K562 (cell line): ENCODE measurements at regions not wholly inside any gene's neighbourhood (a gene's known extent, or its start where the extent isn't known, plus 50 kb on each side); places are given as distances from the start of the nearest gene placed in this dataset.

ENCODE experiments used
- ATAC-seq: fragments of 200-7000 bp; cut with Tn5 transposase; 3 replicates; pipeline ENCODE4 v1.9.1; 2020; ENCODE audit warnings: moderate library complexity
- BruUV-seq: library from RNA; stranded (reverse); fragments of 400-500 nt; replicated peaks from 2 replicates; lab custom pipeline; 2021; lab: Mats Ljungman, UMichigan
- CTCF ChIA-PET: fragments of 300-600 bp; formaldehyde crosslinking; extraction: SDS; loops from one replicate; lab custom pipeline; 2021; ENCODE audit warnings: low intra/inter-chr PET ratio; lab: Yijun Ruan, JAX
- POLR2A ChIA-PET: fragments of 300-600, 350-650 bp; sonication (Branson Sonifier 250); formaldehyde crosslinking; extraction: SDS; loops from one replicate; lab custom pipeline; 2021; ENCODE audit warnings: antibody characterized with exemption, inconsistent platforms; lab: Yijun Ruan, JAX
- DNase-seq, 4 experiments: peaks; one replicate each; pipeline versions ENCODE4 v3.0.0 to v3.0.0-alpha.2; 2011 to 2018; ENCODE audit warnings: low spot score in 3 of 4, mixed read lengths in 3 of 4; ENCODE audit errors: extremely low read depth in 1 of 4
- FAIRE-seq: peaks from 2 replicates; lab custom pipeline; 2011; peaks lifted over from hg19 to GRCh38; lab: Jason Lieb, UNC
- H2AFZ ChIP-seq: 2 replicates; pipeline ENCODE4 v1.6.0; 2011; ENCODE audit warnings: low read depth, low read length, control low read depth, inconsistent platforms
- H3K27ac ChIP-seq: fragments of 200-600 bp; 3 replicates; pipeline ENCODE4 v1.8.0; 2011; ENCODE audit warnings: low read depth, mild to moderate bottlenecking, control low read depth, inconsistent platforms, low read length, moderate library complexity, mixed read lengths; ENCODE audit errors: extremely low read depth
- H3K27me3 ChIP-seq, 2 experiments: fragments of 300-600 bp in 1 of 2; 2 replicates in 1 of 2; 3 replicates in 1 of 2; pipeline versions ENCODE4 v1.6.0 to v1.8.0; 2011; ENCODE audit warnings: inconsistent platforms in 2 of 2, low read length in 2 of 2, mild to moderate bottlenecking in 1 of 2, mixed read lengths in 1 of 2, moderate library complexity in 1 of 2; ENCODE audit not compliant: control insufficient read depth in 2 of 2, insufficient read depth in 2 of 2
- H3K36me3 ChIP-seq: fragments of 300-600 bp; 3 replicates; pipeline ENCODE4 v1.8.0; 2011; ENCODE audit warnings: mild to moderate bottlenecking, low read length, inconsistent platforms; ENCODE audit not compliant: control insufficient read depth, insufficient read depth
- H3K4me1 ChIP-seq, 2 experiments: fragments of 200-600 bp in 1 of 2; replicated peaks in 1 of 2; 2 replicates in 1 of 2; 3 replicates in 1 of 2; pipeline versions ENCODE4 v1.5.1 to v1.8.0; 2011; ENCODE audit warnings: inconsistent platforms in 2 of 2, low read length in 2 of 2, mild to moderate bottlenecking in 1 of 2, mixed read lengths in 1 of 2, moderate library complexity in 1 of 2; ENCODE audit not compliant: control insufficient read depth in 2 of 2, insufficient read depth in 2 of 2
- H3K4me2 ChIP-seq: 2 replicates; pipeline ENCODE4 v1.6.1; 2011; ENCODE audit warnings: low read length, control low read depth, inconsistent platforms, mixed read lengths; ENCODE audit not compliant: insufficient read depth
- H3K4me3 ChIP-seq: fragments of 200-600 bp; sonication (generic), shearing (Covaris generic); 2 replicates; pipeline ENCODE4 v1.5.1; 2016; ENCODE audit warnings: control low read depth, inconsistent platforms
- H3K79me2 ChIP-seq: fragments of 200-600 bp; 3 replicates; pipeline ENCODE4 v1.8.0; 2011; ENCODE audit warnings: low read length, inconsistent platforms; ENCODE audit not compliant: control insufficient read depth, insufficient read depth
- H3K9ac ChIP-seq, 2 experiments: 2 replicates each; pipeline versions ENCODE4 v1.6.0 to v1.6.1; 2011; ENCODE audit warnings: low read depth in 2 of 2, low read length in 2 of 2, control low read depth in 1 of 2, inconsistent platforms in 1 of 2, mild to moderate bottlenecking in 1 of 2, mixed read lengths in 1 of 2; ENCODE audit not compliant: insufficient read depth in 1 of 2
- H3K9me1 ChIP-seq: one replicate; pipeline ENCODE4 v1.6.0; 2011; ENCODE audit warnings: inconsistent platforms, mild to moderate bottlenecking, low read length, moderate library complexity; ENCODE audit not compliant: control insufficient read depth, insufficient read depth
- H3K9me3 ChIP-seq: replicated peaks from 2 replicates; pipeline ENCODE4 v1.5.1; 2011; ENCODE audit warnings: low read depth, low read length, inconsistent platforms; ENCODE audit not compliant: control insufficient read depth, insufficient read depth
- H4K20me1 ChIP-seq: replicated peaks from 2 replicates; pipeline ENCODE4 v1.6.1; 2011; ENCODE audit warnings: low read length, inconsistent platforms, mixed read lengths; ENCODE audit not compliant: control insufficient read depth, insufficient read depth
- HDAC1 ChIP-seq, 2 experiments: fragments of 450-650 bp; IDR thresholded peaks; 2 replicates each; pipeline ENCODE4 v1.6.1; 2016 to 2017; ENCODE audit warnings: inconsistent platforms in 1 of 2, mild to moderate bottlenecking in 1 of 2, moderate library complexity in 1 of 2
- MAFK ChIP-seq: IDR thresholded peaks from 2 replicates; pipeline ENCODE4 v1.6.1; 2011; ENCODE audit warnings: low read length, improper control_type of control experiment
- NKRF ChIP-seq: fragments of 450-650 bp; IDR thresholded peaks from 2 replicates; pipeline ENCODE4 v1.6.1; 2016; ENCODE audit warnings: borderline replicate concordance
- NR2F6 ChIP-seq: fragments of 450-650 bp; formaldehyde crosslinking; IDR thresholded peaks from 2 replicates; pipeline ENCODE4 v1.4.0; 2020; ENCODE audit warnings: mild to moderate bottlenecking
- RBFOX2 ChIP-seq: fragments of 200-400 bp; formaldehyde crosslinking; IDR thresholded peaks from 2 replicates; pipeline ENCODE4 v1.6.1; 2017; ENCODE audit warnings: low read depth, mild to moderate bottlenecking, low read length, moderate library complexity
- TFE3 ChIP-seq: fragments of 450-650 bp; formaldehyde crosslinking; IDR thresholded peaks from 2 replicates; pipeline ENCODE4 v1.4.0; 2020; ENCODE audit warnings: mild to moderate bottlenecking, mixed read lengths
- THRAP3 ChIP-seq: fragments of 450-650 bp; IDR thresholded peaks from 2 replicates; pipeline ENCODE4 v1.6.1; 2016; ENCODE audit warnings: mild to moderate bottlenecking, inconsistent platforms, borderline replicate concordance
- ZNF24 ChIP-seq: fragments of 450-650 bp; IDR thresholded peaks from 2 replicates; pipeline ENCODE4 v1.6.1; 2016
- ZNF408 ChIP-seq: fragments of 250-450 bp; sonication (Bioruptor Pico); IDR thresholded peaks from 2 replicates; pipeline ENCODE4 v1.4.0; 2020; ENCODE audit warnings: low read depth, mild to moderate bottlenecking, moderate library complexity
- WGBS: fragments of 100-300 bp; shearing (Covaris generic); methylation state at CpG from one replicate; pipeline ENCODE4 v1.1.6; 2016; ENCODE audit warnings: low coverage, mixed read lengths; ENCODE audit not compliant: insufficient coverage; ENCODE audit errors: missing lambda C conversion rate; 5-methylcytosine and 5-hydroxymethylcytosine counted together
- in situ Hi-C: fragments of 300-500 bp; cut with MboI; formaldehyde crosslinking; loops from 4 replicates; pipeline ENCODE4 v1.15.0; 2018; ENCODE audit warnings: inconsistent platforms, mixed read lengths
- intact Hi-C: fragments of 100-400 bp; cut with micrococcal nuclease; formaldehyde crosslinking; loops from 2 replicates; pipeline ENCODE4 v1.14.2; 2022

GRCh38 chr1:5389101-5389885 is 602.9 kb downstream of the NPHP4 start:
- DNase-seq (no peak), FAIRE-seq (no peak), ATAC-seq (no peak)
- Histone ChIP-seq H3K4me1 (no peaks in the 10 kb centered on the region), H4K20me1 (no peaks in the 10 kb centered on the region), H3K27ac (no peak overlapping the region), H3K27me3 (no peaks in the 10 kb centered on the region; a peak in 1 of 5 replicates), H3K4me2 (no peak overlapping the region), H3K9me3 (peaks cover 4% of the 10 kb centered on the region), H3K9me1 (no peaks in the 10 kb centered on the region), H3K9ac (no peak overlapping the region), H3K4me3 (no peak overlapping the region), H2AFZ (no peak overlapping the region), H3K36me3 (no peaks in the 10 kb centered on the region), H3K79me2 (no peaks in the 10 kb centered on the region)
- intact Hi-C loops, result no loop called here
- no TSS peak for BruUV-seq
- 0% methylated on average over 16 of the region's 16 CpGs for WGBS
- in situ Hi-C loops, result no loop called here
- CTCF ChIA-PET, result no interaction called here
- POLR2A ChIA-PET, result interaction anchor here (0.6 kb wide), 1 partner anchor 22 kb away, joined by 3 read pairs; no protein-coding TSS in a partner anchor
- no peak for TF ChIP-seq ZNF24
- TF ChIP-seq ZNF408, result no peak
- TF ChIP-seq RBFOX2, result no peak
- TF ChIP-seq HDAC1 (IDR thresholded peaks at IDR 0.05), result no peak
- TF ChIP-seq TFE3 (CRISPR knock-in tag), result no peak
- no peak for TF ChIP-seq NR2F6 (CRISPR knock-in tag)
- no peak for TF ChIP-seq THRAP3
- TF ChIP-seq NKRF, result no peak
- TF ChIP-seq MAFK, result no peak
